Inflammatory macrophage (primary cell): ENCODE measurements at regions not wholly inside any gene's neighbourhood (a gene's known extent, or its start where the extent isn't known, plus 50 kb on each side); places are given as distances from the start of the nearest gene placed in this dataset.
A peak's percentile ranks its signal among the peaks of the same experiment; 100 is the strongest.

Experiments used
- DNase-seq, 2 donors: peaks; one replicate each; pipeline ENCODE4 v3.0.0-alpha.2; 2020 to 2022

GRCh38 chr2:144896341-144896740 lies 376.4 kb upstream of the ZEB2 start:
- DNase-seq, result no peak

GRCh38 chr2:144894612-144895599 lies 375.0 kb upstream of the ZEB2 start:
- DNase-seq, result no peak

- no peak for DNase-seq
These were observed 373.5 kb upstream of the ZEB2 start for GRCh38 chr2:144893464-144893863.

- peak; percentile 8 to 30 for DNase-seq
These were observed 370.9 kb upstream of the ZEB2 start for GRCh38 chr2:144890828-144891227.

GRCh38 chr2:144889348-144889747 lies 369.4 kb upstream of the ZEB2 start:
- DNase-seq, result no peak

- DNase-seq, result no peak
These were observed 366.9 kb upstream of the ZEB2 start for GRCh38 chr2:144886862-144887261.

GRCh38 chr2:144877893-144878292 lies 358.0 kb upstream of the ZEB2 start:
- DNase-seq, result no peak

- DNase-seq, result no peak
These were observed 356.1 kb upstream of the ZEB2 start for GRCh38 chr2:144876013-144876412.

- DNase-seq, result no peak
These were observed 355.5 kb upstream of the ZEB2 start for GRCh38 chr2:144875290-144875969.

- no peak for DNase-seq
These were observed 345.8 kb upstream of the ZEB2 start for GRCh38 chr2:144865670-144866069.

- no peak for DNase-seq
These were observed 339.8 kb upstream of the ZEB2 start for GRCh38 chr2:144859716-144860115.

- no peak for DNase-seq
These were observed 338.3 kb upstream of the ZEB2 start for GRCh38 chr2:144858211-144858610.

GRCh38 chr2:144854596-144854995 lies 334.7 kb upstream of the ZEB2 start:
- DNase-seq, result no peak

- no peak for DNase-seq
These were observed 329.7 kb upstream of the ZEB2 start for GRCh38 chr2:144849612-144850011.

GRCh38 chr2:144848423-144848822 lies 328.5 kb upstream of the ZEB2 start:
- DNase-seq, result no peak

GRCh38 chr2:144847347-144848080 lies 327.6 kb upstream of the ZEB2 start:
- DNase-seq, result no peak

GRCh38 chr2:144836635-144837350 lies 316.9 kb upstream of the ZEB2 start:
- DNase-seq, result no peak

GRCh38 chr2:144835634-144836350 lies 315.9 kb upstream of the ZEB2 start:
- DNase-seq, result no peak

- peak; percentile 37 to 47 for DNase-seq
These were observed 315.2 kb upstream of the ZEB2 start for GRCh38 chr2:144834998-144835633.

- no peak for DNase-seq
These were observed 314.4 kb upstream of the ZEB2 start for GRCh38 chr2:144834363-144834762.

GRCh38 chr2:144833075-144833637 lies 313.2 kb upstream of the ZEB2 start:
- peak in 1 of 2 donors; percentile 59 for DNase-seq
